Peyer's patch (tissue), 4 donors: ENCODE measurements at regions not wholly inside any gene's neighbourhood (a gene's known extent, or its start where the extent isn't known, plus 50 kb on each side); places are given as distances from the start of the nearest gene placed in this dataset.

Experiments
- POLR2A ChIP-seq, 2 donors: fragments of 450-650 bp; IDR thresholded peaks; one replicate each; pipeline ENCODE4 v1.5.1; 2017; ENCODE audit warnings: antibody characterized with exemption in 2 of 2, mild to moderate bottlenecking in 2 of 2, moderate library complexity in 2 of 2
- TF ChIP-seq, protein P1 (sequence below), 6 experiments: fragments of 450-650 bp in 4 of 6; fragments of 200-600 bp in 2 of 6; sonication (generic) in 1 of 6; IDR thresholded peaks; one replicate each; pipeline ENCODE4 v1.5.1; 2017 to 2019; ENCODE audit warnings: antibody characterized with exemption in 6 of 6, mild to moderate bottlenecking in 3 of 6, moderate library complexity in 1 of 6

DNA sequence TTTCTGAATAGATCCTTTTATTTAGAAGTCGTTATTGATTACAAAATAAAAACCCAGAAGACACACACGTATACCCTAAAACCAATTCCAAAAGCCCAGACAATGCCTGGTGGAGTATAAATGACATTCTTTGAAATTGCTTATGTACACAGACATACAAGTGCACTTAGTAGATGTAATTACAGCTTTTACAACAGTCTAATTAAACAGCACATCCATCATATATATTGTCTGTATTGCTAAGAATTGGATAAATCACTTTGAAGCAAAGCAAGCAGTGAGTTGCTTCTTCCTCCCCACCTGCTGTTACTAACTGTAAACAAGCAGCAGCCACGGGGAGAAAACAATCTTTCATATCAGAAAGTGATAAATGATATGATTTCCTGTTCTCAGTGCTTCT lies 645.7 kb downstream of the TLL1 start:
- TF ChIP-seq, protein P1, sequence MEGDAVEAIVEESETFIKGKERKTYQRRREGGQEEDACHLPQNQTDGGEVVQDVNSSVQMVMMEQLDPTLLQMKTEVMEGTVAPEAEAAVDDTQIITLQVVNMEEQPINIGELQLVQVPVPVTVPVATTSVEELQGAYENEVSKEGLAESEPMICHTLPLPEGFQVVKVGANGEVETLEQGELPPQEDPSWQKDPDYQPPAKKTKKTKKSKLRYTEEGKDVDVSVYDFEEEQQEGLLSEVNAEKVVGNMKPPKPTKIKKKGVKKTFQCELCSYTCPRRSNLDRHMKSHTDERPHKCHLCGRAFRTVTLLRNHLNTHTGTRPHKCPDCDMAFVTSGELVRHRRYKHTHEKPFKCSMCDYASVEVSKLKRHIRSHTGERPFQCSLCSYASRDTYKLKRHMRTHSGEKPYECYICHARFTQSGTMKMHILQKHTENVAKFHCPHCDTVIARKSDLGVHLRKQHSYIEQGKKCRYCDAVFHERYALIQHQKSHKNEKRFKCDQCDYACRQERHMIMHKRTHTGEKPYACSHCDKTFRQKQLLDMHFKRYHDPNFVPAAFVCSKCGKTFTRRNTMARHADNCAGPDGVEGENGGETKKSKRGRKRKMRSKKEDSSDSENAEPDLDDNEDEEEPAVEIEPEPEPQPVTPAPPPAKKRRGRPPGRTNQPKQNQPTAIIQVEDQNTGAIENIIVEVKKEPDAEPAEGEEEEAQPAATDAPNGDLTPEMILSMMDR (IDR thresholded peaks at IDR 0.05) = no peak
- TF ChIP-seq POLR2A (IDR thresholded peaks at IDR 0.05) = no peak
